Muscle of leg (tissue), 3 donors: ENCODE measurements at regions not wholly inside any gene's neighbourhood (a gene's known extent, or its start where the extent isn't known, plus 50 kb on each side); places are given as distances from the start of the nearest gene placed in this dataset.

ENCODE experiments used
- DNase-seq: peaks from one replicate; pipeline ENCODE4 v3.0.0; 2013
- H3K27ac ChIP-seq: one replicate; pipeline ENCODE4 v1.5.1; 2013; ENCODE audit warnings: mild to moderate bottlenecking, low read length, control low read depth
- H3K27me3 ChIP-seq: one replicate; pipeline ENCODE4 v1.6.1; 2013; ENCODE audit warnings: low read length; ENCODE audit not compliant: control insufficient read depth, insufficient read depth
- H3K36me3 ChIP-seq: one replicate; pipeline ENCODE4 v1.6.1; 2013; ENCODE audit warnings: low read length; ENCODE audit not compliant: control insufficient read depth, insufficient read depth
- H3K4me1 ChIP-seq: one replicate; pipeline ENCODE4 v1.6.1; 2013; ENCODE audit warnings: low read length; ENCODE audit not compliant: control insufficient read depth, insufficient read depth
- H3K4me3 ChIP-seq: one replicate; pipeline ENCODE4 v1.5.1; 2013; ENCODE audit warnings: low read length, control low read depth
- H3K9me3 ChIP-seq: replicated peaks from 2 replicates; pipeline ENCODE4 v1.6.1; 2013; ENCODE audit warnings: low read depth, low read length; ENCODE audit not compliant: control insufficient read depth
- WGBS: methylation state at CpG from one replicate; pipeline ENCODE4 v1.1.5; 2013; ENCODE audit warnings: missing lambda C conversion rate; ENCODE audit not compliant: insufficient coverage; 5-methylcytosine and 5-hydroxymethylcytosine counted together

GRCh38 chr4:100795581-100795980, 277.8 kb upstream of the EMCN start:
- peaks cover 3% of the 10 kb centered on the region for H3K4me1 ChIP-seq
- no peaks in the 10 kb centered on the region for H3K36me3 ChIP-seq
- WGBS, result 25% methylated on average over 1 of the region's 1 CpG
- H3K4me3 ChIP-seq, result no peak overlapping the region
- H3K9me3 ChIP-seq, result no peaks in the 10 kb centered on the region
- H3K27ac ChIP-seq, result no peak overlapping the region
- no peaks in the 10 kb centered on the region for H3K27me3 ChIP-seq
- peak; percentile 5 for DNase-seq

GRCh38 chr4:100790836-100791615, 273.2 kb upstream of the EMCN start:
- 83% methylated on average over 5 of the region's 9 CpGs for WGBS
- no peak for DNase-seq
- H3K27ac ChIP-seq, result no peak overlapping the region
- no peaks in the 10 kb centered on the region for H3K36me3 ChIP-seq
- no peak overlapping the region for H3K4me3 ChIP-seq
- no peaks in the 10 kb centered on the region for H3K27me3 ChIP-seq
- no peaks in the 10 kb centered on the region for H3K4me1 ChIP-seq
- no peaks in the 10 kb centered on the region for H3K9me3 ChIP-seq

GRCh38 chr4:100789991-100790390, 272.2 kb upstream of the EMCN start:
- DNase-seq, result no peak
- Histone ChIP-seq H3K27me3 (no peaks in the 10 kb centered on the region), H3K36me3 (no peaks in the 10 kb centered on the region), H3K9me3 (no peaks in the 10 kb centered on the region), H3K27ac (no peak overlapping the region), H3K4me3 (no peak overlapping the region), H3K4me1 (no peaks in the 10 kb centered on the region)

DNA sequence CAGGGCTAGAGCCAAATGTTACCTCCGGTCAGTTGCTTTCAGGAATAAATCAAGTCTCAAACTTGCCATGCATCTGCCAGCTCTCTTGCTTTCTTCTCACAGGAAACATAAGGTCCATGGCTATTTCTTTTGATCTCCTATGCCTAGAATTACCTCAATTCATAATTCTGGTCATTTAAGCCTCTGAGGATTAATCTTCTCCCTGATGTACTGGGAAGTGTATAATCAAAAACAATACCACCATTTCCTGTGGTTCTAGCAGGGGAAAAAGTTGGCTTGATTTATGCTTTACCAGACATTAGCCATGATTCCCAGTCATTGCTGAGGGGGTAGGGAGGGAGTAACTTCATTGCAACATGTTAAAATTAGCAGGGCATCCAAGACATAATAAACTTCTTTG, 268.7 kb upstream of the EMCN start:
- H3K4me1 ChIP-seq, result no peaks in the 10 kb centered on the region
- no peak overlapping the region for H3K4me3 ChIP-seq
- DNase-seq, result no peak
- WGBS, result 50% methylated on average over 1 of the region's 1 CpG
- no peak overlapping the region for H3K27ac ChIP-seq
- H3K27me3 ChIP-seq, result no peaks in the 10 kb centered on the region
- H3K36me3 ChIP-seq, result no peaks in the 10 kb centered on the region
- H3K9me3 ChIP-seq, result no peaks in the 10 kb centered on the region

DNA sequence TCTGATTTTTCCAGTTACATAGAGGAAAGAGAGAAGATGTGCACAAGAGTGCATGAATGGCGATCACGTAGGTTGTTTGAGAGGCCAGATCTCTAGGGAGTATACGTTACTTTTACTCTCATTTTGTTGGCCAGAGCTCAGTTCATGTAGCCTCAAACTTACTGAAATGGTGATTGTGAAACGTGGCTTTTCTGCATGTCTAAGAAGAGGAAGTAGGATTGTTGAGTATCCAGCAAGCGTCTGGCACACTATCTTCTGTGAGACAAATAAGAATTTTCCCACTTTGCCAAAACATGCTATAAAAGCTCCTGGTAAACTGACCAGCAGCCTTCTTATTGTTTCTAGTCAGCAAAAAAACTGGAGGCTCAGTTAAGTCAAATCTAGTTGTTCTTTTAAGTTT, 264.5 kb upstream of the EMCN start:
- H3K36me3 ChIP-seq, result no peaks in the 10 kb centered on the region
- H3K9me3 ChIP-seq, result no peaks in the 10 kb centered on the region
- no peaks in the 10 kb centered on the region for H3K27me3 ChIP-seq
- no peak overlapping the region for H3K27ac ChIP-seq
- no CpG with 5 or more reads among the region's 5 CpGs for WGBS
- H3K4me3 ChIP-seq, result no peak overlapping the region
- no peaks in the 10 kb centered on the region for H3K4me1 ChIP-seq
- DNase-seq, result no peak

DNA sequence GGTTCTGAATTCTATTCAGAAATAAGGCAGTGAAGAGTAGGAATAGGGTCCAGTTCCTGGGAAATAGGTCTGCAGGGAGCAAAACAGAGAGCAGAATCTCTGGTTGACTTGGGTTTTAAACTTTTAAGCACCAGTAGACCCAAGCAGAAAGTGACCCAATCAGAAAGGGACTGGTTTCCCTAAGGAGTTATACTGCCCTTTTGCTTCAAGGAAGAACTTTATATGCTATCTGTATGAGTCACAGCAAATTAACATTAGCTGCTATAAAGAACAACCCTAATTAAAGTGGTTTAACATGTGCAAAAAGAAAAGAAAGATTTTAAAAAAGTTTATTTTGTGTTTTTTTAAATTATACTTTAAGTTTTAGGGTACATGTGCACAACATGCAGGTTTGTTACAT, 263.6 kb upstream of the EMCN start:
- no peaks in the 10 kb centered on the region for H3K36me3 ChIP-seq
- no peak overlapping the region for H3K4me3 ChIP-seq

DNA sequence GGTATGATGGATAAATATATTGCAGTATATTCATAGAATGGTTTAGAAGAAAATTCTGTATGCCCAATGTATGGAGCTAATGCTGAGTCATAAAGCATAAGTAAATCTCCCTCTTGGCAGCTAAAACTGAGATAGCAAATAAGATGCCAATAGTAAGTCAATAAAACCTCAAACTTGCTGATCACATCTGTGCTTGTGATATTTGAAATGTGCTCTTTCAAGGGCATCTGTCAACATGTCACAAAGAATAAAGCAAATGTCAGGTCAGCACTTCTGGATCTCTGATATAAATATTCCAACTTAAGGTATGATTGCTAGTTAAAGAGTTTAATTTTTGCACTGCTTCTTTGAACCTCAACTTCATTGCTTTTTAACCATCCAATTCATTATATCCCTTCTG, 262.3 kb upstream of the EMCN start:
- Histone ChIP-seq H3K36me3 (no peaks in the 10 kb centered on the region), H3K4me1 (no peaks in the 10 kb centered on the region), H3K27ac (no peak overlapping the region), H3K4me3 (no peak overlapping the region), H3K27me3 (no peaks in the 10 kb centered on the region), H3K9me3 (peaks cover 8% of the 10 kb centered on the region)
- no peak for DNase-seq

More for the DNA sequence above, 263.6 kb upstream of the EMCN start:
- Histone ChIP-seq H3K9me3 (peaks cover 6% of the 10 kb centered on the region), H3K27me3 (no peaks in the 10 kb centered on the region), H3K27ac (no peak overlapping the region), H3K4me1 (no peaks in the 10 kb centered on the region)
- no peak for DNase-seq

DNA sequence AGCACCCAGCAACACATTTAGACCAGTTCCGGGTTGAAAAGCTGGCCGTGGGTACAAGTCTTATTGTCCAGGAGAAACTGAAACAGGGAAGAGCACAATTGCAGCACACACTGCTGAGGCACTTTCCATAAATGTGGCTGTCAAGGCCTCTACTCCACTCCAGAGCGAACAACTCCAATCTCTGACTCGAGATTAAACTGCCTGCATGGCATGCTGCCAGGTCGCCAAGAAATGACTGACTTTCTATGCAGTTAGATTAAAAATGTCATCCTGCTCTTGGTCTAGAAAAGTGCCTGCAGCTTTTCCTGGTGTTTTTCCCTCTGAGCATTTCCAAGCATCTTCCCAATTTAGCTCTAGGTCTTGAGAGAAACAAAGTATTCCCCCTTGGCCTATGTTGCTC, 260.6 kb upstream of the EMCN start:
- DNase-seq, result no peak
- WGBS, result 87% methylated on average over 5 of the region's 5 CpGs

DNA sequence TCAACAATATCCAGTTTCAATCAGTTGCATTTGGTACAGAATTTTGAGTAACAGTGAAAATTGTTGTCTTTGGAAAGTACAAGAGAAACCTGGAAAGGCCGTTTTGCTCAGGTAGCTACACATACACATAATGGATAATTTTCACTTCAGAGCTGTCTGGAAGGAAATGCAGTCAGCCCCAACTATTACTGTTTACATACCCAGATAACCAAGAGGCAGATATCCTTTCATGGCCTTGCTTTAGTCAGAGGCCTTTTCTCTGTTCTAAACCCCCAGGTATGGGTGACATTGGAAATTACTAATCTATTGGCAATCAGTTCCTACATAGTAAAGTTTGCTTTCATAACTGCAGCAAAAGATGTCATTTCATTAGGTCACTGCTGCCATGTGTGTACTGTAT, 244.9 kb upstream of the EMCN start:
- no peaks in the 10 kb centered on the region for H3K27me3 ChIP-seq
- H3K4me1 ChIP-seq, result no peaks in the 10 kb centered on the region
- DNase-seq, result no peak
- H3K36me3 ChIP-seq, result no peaks in the 10 kb centered on the region
- no peak overlapping the region for H3K27ac ChIP-seq
- no peak overlapping the region for H3K4me3 ChIP-seq
- H3K9me3 ChIP-seq, result no peaks in the 10 kb centered on the region
- WGBS, result no CpG with 5 or more reads among the region's 1 CpG

More for the DNA sequence above, 260.6 kb upstream of the EMCN start:
- Histone ChIP-seq H3K9me3 (peaks cover 8% of the 10 kb centered on the region), H3K4me1 (no peaks in the 10 kb centered on the region), H3K36me3 (no peaks in the 10 kb centered on the region), H3K27me3 (no peaks in the 10 kb centered on the region), H3K27ac (no peak overlapping the region), H3K4me3 (no peak overlapping the region)

GRCh38 chr4:100754751-100755150, 236.9 kb upstream of the EMCN start:
- Histone ChIP-seq H3K27ac (no peak overlapping the region), H3K9me3 (peaks cover 3% of the 10 kb centered on the region), H3K36me3 (no peaks in the 10 kb centered on the region)

DNA sequence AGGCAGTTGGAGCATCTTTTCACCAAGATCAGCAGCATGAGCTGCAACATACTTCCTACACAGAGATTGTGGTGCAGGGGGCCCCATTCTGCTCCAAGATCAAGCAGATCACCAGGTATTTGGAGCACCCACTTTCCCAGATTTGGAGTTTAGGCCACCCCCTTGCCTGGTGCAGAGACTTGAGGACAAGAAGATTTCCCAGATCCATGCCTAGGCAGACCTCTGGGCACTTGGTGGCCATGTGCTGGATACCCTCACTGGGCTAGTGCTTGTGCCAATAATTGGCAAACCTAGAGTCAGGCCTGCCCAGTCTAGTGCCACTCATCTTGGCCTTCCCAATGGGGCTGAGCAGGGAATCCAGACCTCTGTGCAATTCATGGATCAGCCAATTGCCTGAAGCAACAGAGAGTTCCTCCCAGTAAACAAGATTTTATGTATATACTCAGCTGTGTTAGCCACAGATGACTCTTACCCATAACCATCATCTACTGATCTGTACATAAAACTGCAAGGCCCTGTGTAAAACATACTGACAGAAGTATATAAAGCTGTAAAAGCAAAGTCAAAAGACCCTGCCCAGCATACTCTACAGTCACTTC, 228.4 kb upstream of the EMCN start:
- DNase-seq, result no peak
- Histone ChIP-seq H3K4me1 (no peaks in the 10 kb centered on the region), H3K27me3 (no peaks in the 10 kb centered on the region), H3K9me3 (no peaks in the 10 kb centered on the region), H3K27ac (no peak overlapping the region), H3K4me3 (no peak overlapping the region), H3K36me3 (no peaks in the 10 kb centered on the region)

More at GRCh38 chr4:100754751-100755150, 236.9 kb upstream of the EMCN start:
- no peaks in the 10 kb centered on the region for H3K4me1 ChIP-seq
- H3K4me3 ChIP-seq, result no peak overlapping the region
- H3K27me3 ChIP-seq, result no peaks in the 10 kb centered on the region
- no peak for DNase-seq
- no CpG with 5 or more reads among the region's 1 CpG for WGBS
